ENCODE measurements at regions not wholly inside any gene's neighbourhood (a gene's known extent, or its start where the extent isn't known, plus 50 kb on each side); places are given as distances from the start of the nearest gene placed in this dataset.
A peak's percentile ranks its signal among the peaks of the same experiment; 100 is the strongest.

- TF ChIP-seq AKNA (CRISPR knock-in tag; IDR thresholded peaks at IDR 0.05; ENCODE audit: borderline replicate concordance) = no peak
- no peak for TF ChIP-seq JDP2 (CRISPR knock-in tag; IDR thresholded peaks at IDR 0.05; ENCODE audit: borderline replicate concordance)
- no peak for TF ChIP-seq MYC (CRISPR knock-in tag; IDR thresholded peaks at IDR 0.05; ENCODE audit: borderline replicate concordance)
- no peak for TF ChIP-seq ZNF720 (CRISPR knock-in tag; IDR thresholded peaks at IDR 0.05)
- TF ChIP-seq ZNF709 (CRISPR knock-in tag; IDR thresholded peaks at IDR 0.05) = no peak
- peak; percentile 66; the same call in 1 of the 2 replicates for TF ChIP-seq TCF7 (IDR thresholded peaks at IDR 0.05; ENCODE audit: low read depth)
- no peak for TF ChIP-seq TFDP1 (CRISPR knock-in tag; IDR thresholded peaks at IDR 0.05; ENCODE audit: borderline replicate concordance)
- TF ChIP-seq NONO (IDR thresholded peaks at IDR 0.05) = no peak
- no peak for TF ChIP-seq NONO (CRISPR knock-in tag; conservative IDR thresholded peaks at IDR 0.05)
- TF ChIP-seq CREB1 (IDR thresholded peaks at IDR 0.05) = no peak
- TF ChIP-seq CREB1 (CRISPR knock-in tag; IDR thresholded peaks at IDR 0.05) = no peak
- no peak for TF ChIP-seq CCDC6 (CRISPR knock-in tag; IDR thresholded peaks at IDR 0.05)
- no peak for TF ChIP-seq ATF7-NPFF (CRISPR knock-in tag; IDR thresholded peaks at IDR 0.05; ENCODE audit: low read depth)
- TF ChIP-seq ONECUT2 (CRISPR knock-in tag; IDR thresholded peaks at IDR 0.05) = no peak
- TF ChIP-seq AHDC1 (CRISPR knock-in tag; IDR thresholded peaks at IDR 0.05; ENCODE audit: borderline replicate concordance) = peak; percentile 78; the same call in 1 of the 2 replicates
- no peak for TF ChIP-seq REXO4 (CRISPR knock-in tag; IDR thresholded peaks at IDR 0.05; ENCODE audit: borderline replicate concordance)
- TF ChIP-seq FOXA3 (CRISPR knock-in tag; IDR thresholded peaks at IDR 0.05) = peak; percentile 74; the same call in 1 of the 2 replicates
- no peak for TF ChIP-seq MLLT10 (CRISPR knock-in tag; IDR thresholded peaks at IDR 0.05)
- no peak for TF ChIP-seq MAFK (conservative IDR thresholded peaks at IDR 0.05 in 1 of 2, IDR thresholded peaks at IDR 0.05 in 1 of 2; ENCODE audit: low read length in 2 of 2)
- no peak for TF ChIP-seq SMC3 (IDR thresholded peaks at IDR 0.05; ENCODE audit: low read length)
These were observed 631.0 kb downstream of the IRS1 start (continued) for GRCh38 chr2:226168496-226169160.
